Kasumi-1 (cell line): ENCODE measurements at regions not wholly inside any gene's neighbourhood (a gene's known extent, or its start where the extent isn't known, plus 50 kb on each side); places are given as distances from the start of the nearest gene placed in this dataset.

ENCODE experiments used
- DNase-seq, 2 experiments: peaks; one replicate each; lab custom pipeline; 2025; lab: John Stamatoyannopoulos, UW

GRCh38 chr4:122555216-122555615, 65.7 kb downstream of the IL21 start:
- no peak for DNase-seq

GRCh38 chr4:122553432-122553831, 67.4 kb downstream of the IL21 start:
- no peak for DNase-seq

GRCh38 chr4:122552898-122553297, 68.0 kb downstream of the IL21 start:
- no peak for DNase-seq

GRCh38 chr4:122548886-122549630, 71.8 kb downstream of the IL21 start:
- DNase-seq, result no peak

- no peak for DNase-seq
These were observed 72.4 kb downstream of the IL21 start for GRCh38 chr4:122548452-122548851.

- DNase-seq, result no peak
These were observed 78.2 kb downstream of the IL21 start for GRCh38 chr4:122542411-122543236.

- no peak for DNase-seq
These were observed 78.9 kb downstream of the IL21 start for GRCh38 chr4:122541996-122542395.

GRCh38 chr4:122540838-122541237, 80.0 kb downstream of the IL21 start:
- no peak for DNase-seq

GRCh38 chr4:122539861-122540465, 80.9 kb downstream of the IL21 start:
- peak; percentile 48 to 49 for DNase-seq

GRCh38 chr4:122537388-122538135, 81.0 kb upstream of the IL2 start:
- DNase-seq, result no peak

GRCh38 chr4:122536001-122536400, 79.5 kb upstream of the IL2 start:
- DNase-seq, result no peak

GRCh38 chr4:122534776-122535175, 78.3 kb upstream of the IL2 start:
- DNase-seq, result no peak

GRCh38 chr4:122533841-122534240, 77.3 kb upstream of the IL2 start:
- no peak for DNase-seq

GRCh38 chr4:122532766-122533165, 76.2 kb upstream of the IL2 start:
- no peak for DNase-seq

GRCh38 chr4:122531514-122531913, 75.0 kb upstream of the IL2 start:
- DNase-seq, result no peak

- no peak for DNase-seq
These were observed 74.5 kb upstream of the IL2 start for GRCh38 chr4:122531038-122531437.

GRCh38 chr4:122528879-122529278, 72.4 kb upstream of the IL2 start:
- no peak for DNase-seq

GRCh38 chr4:122525865-122526264, 69.3 kb upstream of the IL2 start:
- no peak for DNase-seq

GRCh38 chr4:122524176-122524575, 67.7 kb upstream of the IL2 start:
- DNase-seq, result no peak

- DNase-seq, result no peak
These were observed 66.4 kb upstream of the IL2 start for GRCh38 chr4:122522944-122523343.

- no peak for DNase-seq
These were observed 60.8 kb upstream of the IL2 start for GRCh38 chr4:122517345-122517744.

GRCh38 chr4:122516376-122516775, 59.9 kb upstream of the IL2 start:
- no peak for DNase-seq
